H1 (cell line): ENCODE measurements at regions not wholly inside any gene's neighbourhood (a gene's known extent, or its start where the extent isn't known, plus 50 kb on each side); places are given as distances from the start of the nearest gene placed in this dataset.

ENCODE experiments used
- BRCA1 ChIP-seq: IDR thresholded peaks from 2 replicates; pipeline ENCODE4 v1.6.1; 2012; ENCODE audit warnings: low read depth, low read length, improper control_type of control experiment
- HDAC2 ChIP-seq, 2 experiments: fragments of 300-600 bp in 1 of 2; sonication (generic) in 1 of 2; IDR thresholded peaks; 2 replicates each; pipeline ENCODE4 v1.6.1; 2011 to 2012; ENCODE audit warnings: low read depth in 2 of 2, low read length in 2 of 2, mild to moderate bottlenecking in 2 of 2, moderate library complexity in 2 of 2, borderline replicate concordance in 1 of 2, inconsistent platforms in 1 of 2
- HDAC6 ChIP-seq: IDR thresholded peaks from one replicate; pipeline ENCODE4 v1.7.1; 2012; ENCODE audit warnings: low read depth, mild to moderate bottlenecking, inconsistent platforms, low read length, moderate library complexity
- SP4 ChIP-seq: IDR thresholded peaks from 2 replicates; pipeline ENCODE4 v1.6.1; 2012; ENCODE audit warnings: low read length, inconsistent platforms

DNA sequence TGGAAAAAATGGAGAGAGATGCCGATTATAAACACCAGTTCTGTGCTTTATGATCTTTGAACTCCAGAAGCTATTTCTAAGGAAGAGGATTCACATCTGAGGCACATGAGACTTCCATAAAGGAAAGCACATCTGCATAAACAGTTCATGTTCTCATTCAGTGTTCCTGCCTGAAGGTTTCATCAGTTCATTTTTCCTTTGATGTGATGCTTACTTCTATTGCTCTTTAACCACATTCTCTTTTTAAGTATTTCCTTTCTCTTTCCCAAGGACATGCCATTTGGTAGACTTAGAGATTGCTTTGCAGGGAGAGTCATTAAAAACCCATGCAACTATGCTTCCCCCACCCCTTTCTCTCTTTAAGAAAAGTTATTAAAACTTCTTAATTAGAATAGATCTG lies 387.0 kb upstream of the FLRT2 start (continued):
- TF ChIP-seq HDAC2 (IDR thresholded peaks at IDR 0.05; ENCODE audit: borderline replicate concordance in 1 of 2, low read depth in 2 of 2, low read length in 2 of 2) (no peak), HDAC6 (no peak), BRCA1 (no peak), SP4 (no peak)
